ENCODE measurements at regions not wholly inside any gene's neighbourhood (a gene's known extent, or its start where the extent isn't known, plus 50 kb on each side); places are given as distances from the start of the nearest gene placed in this dataset.
"Not testable (repeated sequence)": the region's sequence is repeated elsewhere in the genome, so short reads cannot be mapped to it uniquely, and the experiment has no call there.

DNA sequence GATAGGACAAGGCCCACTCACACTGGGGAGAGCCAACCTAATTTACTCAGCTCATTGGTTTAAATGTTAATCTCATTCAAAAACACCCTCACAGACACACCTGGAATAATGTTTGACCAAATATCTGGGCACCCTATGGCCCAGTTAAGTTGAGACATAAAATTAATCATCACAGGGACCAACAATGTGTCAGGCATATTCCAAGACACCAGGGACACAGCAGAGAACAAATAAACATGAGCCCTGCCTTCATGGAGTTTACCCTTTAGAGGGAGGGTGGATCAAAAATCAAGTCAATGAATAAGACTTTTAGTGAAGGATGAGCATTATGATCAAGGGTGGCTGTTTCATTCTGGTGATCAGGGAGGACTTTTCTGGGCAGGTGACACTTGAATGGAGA lies 98.7 kb upstream of the CHD6 start:
- FAIRE-seq (no peak), DNase-seq (ENCODE audit: insufficient read length, low spot score) (no peak)
- TF ChIP-seq, protein P1, sequence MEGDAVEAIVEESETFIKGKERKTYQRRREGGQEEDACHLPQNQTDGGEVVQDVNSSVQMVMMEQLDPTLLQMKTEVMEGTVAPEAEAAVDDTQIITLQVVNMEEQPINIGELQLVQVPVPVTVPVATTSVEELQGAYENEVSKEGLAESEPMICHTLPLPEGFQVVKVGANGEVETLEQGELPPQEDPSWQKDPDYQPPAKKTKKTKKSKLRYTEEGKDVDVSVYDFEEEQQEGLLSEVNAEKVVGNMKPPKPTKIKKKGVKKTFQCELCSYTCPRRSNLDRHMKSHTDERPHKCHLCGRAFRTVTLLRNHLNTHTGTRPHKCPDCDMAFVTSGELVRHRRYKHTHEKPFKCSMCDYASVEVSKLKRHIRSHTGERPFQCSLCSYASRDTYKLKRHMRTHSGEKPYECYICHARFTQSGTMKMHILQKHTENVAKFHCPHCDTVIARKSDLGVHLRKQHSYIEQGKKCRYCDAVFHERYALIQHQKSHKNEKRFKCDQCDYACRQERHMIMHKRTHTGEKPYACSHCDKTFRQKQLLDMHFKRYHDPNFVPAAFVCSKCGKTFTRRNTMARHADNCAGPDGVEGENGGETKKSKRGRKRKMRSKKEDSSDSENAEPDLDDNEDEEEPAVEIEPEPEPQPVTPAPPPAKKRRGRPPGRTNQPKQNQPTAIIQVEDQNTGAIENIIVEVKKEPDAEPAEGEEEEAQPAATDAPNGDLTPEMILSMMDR (IDR thresholded peaks at IDR 0.05; ENCODE audit: insufficient read depth, missing control alignments) = no peak

DNA sequence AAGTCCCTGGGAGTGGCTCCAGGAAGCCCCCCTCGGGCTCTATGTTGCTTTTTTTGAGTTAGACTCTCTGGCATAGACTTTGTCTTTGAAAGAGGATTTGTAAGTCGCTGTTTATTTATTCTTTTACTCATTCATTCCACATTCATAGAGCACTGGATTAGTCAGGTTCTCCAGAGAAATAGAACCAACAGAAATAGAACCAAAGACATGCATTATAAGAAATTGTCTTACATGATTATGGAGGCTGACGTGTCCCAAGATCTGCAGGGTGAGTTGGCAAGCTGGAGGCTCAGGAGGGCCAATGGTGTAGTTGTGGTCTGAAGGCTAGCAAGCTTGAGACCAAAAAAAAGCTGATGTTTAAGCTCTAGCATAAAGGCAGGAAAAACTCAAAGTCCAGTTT lies 98.3 kb upstream of the CHD6 start:
- FAIRE-seq = no peak
- no peak for DNase-seq (ENCODE audit: insufficient read length, low spot score)
- TF ChIP-seq, protein P1 (IDR thresholded peaks at IDR 0.05; ENCODE audit: insufficient read depth, missing control alignments) = no peak

DNA sequence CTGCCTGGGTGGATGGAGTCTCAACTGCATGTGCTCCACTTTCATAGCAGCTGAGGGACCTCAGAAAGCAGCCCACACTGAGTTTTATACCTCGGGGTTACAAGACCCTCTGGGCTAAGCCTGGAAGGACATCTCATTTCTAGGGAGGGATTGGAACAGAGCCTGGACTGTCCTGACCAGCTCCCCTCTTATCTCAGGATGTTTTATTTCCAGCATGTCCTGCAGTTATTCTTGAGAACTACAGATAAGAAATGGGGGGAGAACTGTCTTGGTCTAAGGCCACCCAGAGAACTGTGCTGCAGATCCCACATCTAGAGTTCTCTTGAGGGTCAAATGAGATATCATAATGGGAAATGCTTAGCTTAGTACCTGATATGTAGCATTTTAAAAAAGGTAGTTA lies 97.3 kb upstream of the CHD6 start:
- FAIRE-seq = no peak
- no peak for DNase-seq (ENCODE audit: insufficient read length, low spot score)
- TF ChIP-seq, protein P1 (IDR thresholded peaks at IDR 0.05; ENCODE audit: insufficient read depth, missing control alignments) = no peak

DNA sequence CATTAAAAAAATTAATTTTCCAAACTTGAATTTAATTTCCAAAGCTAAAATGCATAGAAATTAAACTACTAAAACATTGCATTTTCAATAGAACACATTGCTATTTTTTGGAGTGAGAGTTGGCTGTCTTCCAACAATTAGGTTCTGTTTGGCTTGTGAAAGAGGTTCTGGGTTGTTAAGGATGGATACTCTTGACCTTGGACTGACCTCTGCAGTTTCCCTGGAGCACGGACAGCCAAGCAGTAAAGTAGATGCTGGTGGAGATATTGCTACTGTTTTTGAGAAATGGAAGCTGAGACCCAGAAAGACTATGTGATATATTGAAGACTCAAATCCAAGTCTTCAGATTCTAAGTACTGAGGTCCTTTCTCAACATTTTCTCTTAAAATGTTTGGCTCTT lies 95.9 kb upstream of the CHD6 start:
- FAIRE-seq (no peak), DNase-seq (ENCODE audit: insufficient read length, low spot score) (no peak)
- TF ChIP-seq, protein P1 (IDR thresholded peaks at IDR 0.05; ENCODE audit: insufficient read depth, missing control alignments) = no peak

DNA sequence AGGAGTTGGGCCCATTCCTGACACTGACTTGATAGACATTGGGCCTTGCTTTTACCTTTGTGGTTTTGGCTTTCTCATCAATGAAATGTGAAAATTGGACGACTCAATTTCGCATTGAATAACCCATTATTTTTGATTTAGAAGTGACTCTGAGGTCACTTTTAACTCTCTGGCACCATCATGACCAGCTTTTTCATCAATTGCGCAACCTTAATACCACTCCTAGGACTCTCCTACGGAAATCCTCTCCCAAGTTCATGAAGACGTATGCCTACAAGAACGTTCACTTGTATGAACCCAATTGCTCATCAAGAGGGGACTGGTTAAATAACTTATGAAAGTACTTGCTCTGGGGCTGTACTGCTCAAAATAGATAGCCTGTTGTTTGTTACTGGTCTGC lies 86.7 kb upstream of the CHD6 start:
- no peak for DNase-seq (ENCODE audit: insufficient read length, low spot score)
- TF ChIP-seq, protein P1 (IDR thresholded peaks at IDR 0.05; ENCODE audit: insufficient read depth, missing control alignments) = no peak
- FAIRE-seq = no peak

DNA sequence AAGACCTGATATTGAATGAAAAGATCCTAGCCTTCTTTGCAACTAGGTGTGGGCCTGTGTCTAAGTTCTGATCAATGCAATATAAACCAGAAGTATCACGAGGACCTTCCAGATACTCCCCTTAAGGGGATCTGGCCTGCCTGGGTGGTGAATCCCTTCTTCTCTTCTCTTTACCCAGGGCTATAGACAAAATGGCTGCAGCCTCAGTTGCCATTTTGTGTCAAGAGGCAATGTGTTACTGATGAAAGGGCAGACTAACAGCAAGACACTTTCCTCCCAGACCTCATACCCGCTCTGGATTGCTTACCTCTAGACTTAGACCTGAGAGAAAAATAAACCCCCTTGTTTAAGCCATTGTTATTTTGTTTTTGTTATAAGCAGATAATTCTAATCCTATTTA lies 84.5 kb upstream of the CHD6 start:
- no peak for FAIRE-seq
- DNase-seq (ENCODE audit: insufficient read length, low spot score) = no peak
- TF ChIP-seq, protein P1 (IDR thresholded peaks at IDR 0.05; ENCODE audit: insufficient read depth, missing control alignments) = no peak

DNA sequence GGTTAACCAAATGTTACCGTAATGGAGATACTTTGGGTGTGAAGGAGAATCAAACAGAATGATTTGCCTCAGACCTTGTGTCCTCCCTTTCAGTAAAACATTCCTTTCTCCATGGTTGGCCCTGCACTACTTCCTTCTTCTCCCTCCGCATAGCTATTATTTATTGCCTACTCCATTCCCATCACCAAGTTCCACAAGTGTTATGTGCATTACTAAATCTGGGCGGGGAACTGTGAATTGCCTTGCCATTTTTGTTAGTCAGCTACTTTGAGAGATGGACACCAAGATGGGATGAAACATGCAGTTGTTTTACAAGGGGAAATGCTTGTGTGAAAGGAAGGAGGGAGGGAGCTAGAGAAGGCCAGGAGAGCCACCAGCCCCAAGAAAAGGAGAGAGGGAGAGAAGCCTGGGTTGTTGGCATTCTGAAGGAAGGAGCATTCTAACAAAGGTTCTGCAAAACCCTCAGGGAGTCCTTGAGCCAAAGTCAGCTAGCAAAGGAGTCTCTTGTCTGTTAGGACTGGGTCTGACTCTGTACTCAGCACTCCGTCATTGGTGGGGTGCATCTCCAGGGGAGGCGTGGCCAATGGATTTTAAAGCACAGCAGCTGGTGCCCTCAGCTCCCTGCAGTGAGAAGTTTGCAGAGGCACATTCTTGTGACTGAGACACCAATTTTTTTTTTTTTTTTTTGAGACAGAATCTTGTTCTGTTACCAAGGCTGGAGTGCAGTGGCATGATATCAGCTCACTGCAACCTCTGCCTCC lies 83.6 kb upstream of the CHD6 start:
- DNase-seq (ENCODE audit: insufficient read length, low spot score) = no peak
- no peak for FAIRE-seq
- TF ChIP-seq, protein P1 (IDR thresholded peaks at IDR 0.05; ENCODE audit: insufficient read depth, missing control alignments) = no peak

DNA sequence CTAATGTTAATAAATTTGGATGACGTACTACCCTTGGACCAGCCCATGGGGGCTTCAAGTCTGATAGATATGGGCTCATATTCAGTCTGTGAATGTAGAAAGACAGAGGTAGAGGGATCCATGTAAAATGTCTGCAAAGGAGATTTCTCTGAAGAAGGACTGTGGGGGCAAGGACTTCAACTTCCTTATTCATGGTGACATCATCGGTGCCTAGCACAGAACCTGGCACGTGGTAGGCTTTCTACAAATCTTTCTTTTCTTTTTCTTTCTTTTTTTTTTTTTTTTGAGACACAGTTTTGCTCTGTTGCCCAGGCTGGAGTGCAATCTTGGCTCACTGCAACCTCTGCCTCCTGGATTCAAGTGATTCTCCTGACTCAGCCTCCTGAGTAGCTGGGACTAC lies 81.5 kb upstream of the CHD6 start:
- DNase-seq (ENCODE audit: insufficient read length, low spot score) = not testable (repeated sequence)

More for the DNA sequence above, 81.5 kb upstream of the CHD6 start:
- FAIRE-seq = not testable (repeated sequence)
